Fibroblast of lung (primary cell): ENCODE measurements at regions not wholly inside any gene's neighbourhood (a gene's known extent, or its start where the extent isn't known, plus 50 kb on each side); places are given as distances from the start of the nearest gene placed in this dataset.

ENCODE experiments used
- DNase-seq, 2 donors: peaks; one replicate each; pipeline versions ENCODE4 v3.0.0 to v3.0.0-alpha.2; 2010; ENCODE audit warnings: low read depth in 2 of 2
- H2AFZ ChIP-seq: 2 replicates; pipeline ENCODE4 v1.5.1; 2012; ENCODE audit warnings: low read length, control low read depth, inconsistent platforms
- H3K27ac ChIP-seq: 2 replicates; pipeline ENCODE4 v1.5.1; 2011; ENCODE audit warnings: low read length, control low read depth; ENCODE audit not compliant: insufficient read depth
- H3K27me3 ChIP-seq: 2 replicates; pipeline ENCODE4 v1.5.1; 2011; ENCODE audit warnings: mild to moderate bottlenecking, low read length; ENCODE audit not compliant: control insufficient read depth, insufficient read depth
- H3K36me3 ChIP-seq: 2 replicates; pipeline ENCODE4 v1.5.1; 2011; ENCODE audit warnings: low read length; ENCODE audit not compliant: control insufficient read depth, insufficient read depth
- H3K4me1 ChIP-seq: 2 replicates; pipeline ENCODE4 v1.5.1; 2011; ENCODE audit warnings: low read length; ENCODE audit not compliant: control insufficient read depth, insufficient read depth; ENCODE audit errors: extremely low read depth
- H3K4me2 ChIP-seq: 2 replicates; pipeline ENCODE4 v1.5.1; 2011; ENCODE audit warnings: low read length, control low read depth; ENCODE audit not compliant: insufficient read depth; ENCODE audit errors: extremely low read depth
- H3K4me3 ChIP-seq, 4 experiments: fragments of 200-600 bp in 1 of 4; sonication (generic) in 1 of 4; replicated peaks in 1 of 4; 2 replicates each; pipeline ENCODE4 v1.5.1; 2011 to 2016; ENCODE audit warnings: low read length in 4 of 4, low read depth in 3 of 4, mild to moderate bottlenecking in 3 of 4, control low read depth in 2 of 4, inconsistent platforms in 1 of 4, mixed read lengths in 1 of 4; ENCODE audit not compliant: insufficient read depth in 1 of 4; ENCODE audit errors: control extremely low read depth in 1 of 4
- H3K79me2 ChIP-seq: 2 replicates; pipeline ENCODE4 v1.5.1; 2012; ENCODE audit warnings: mild to moderate bottlenecking, low read length, inconsistent platforms; ENCODE audit not compliant: control insufficient read depth, insufficient read depth
- H3K9ac ChIP-seq: 2 replicates; pipeline ENCODE4 v1.5.1; 2011; ENCODE audit warnings: mild to moderate bottlenecking, low read length, control low read depth; ENCODE audit not compliant: insufficient read depth
- H3K9me3 ChIP-seq: 2 replicates; pipeline ENCODE4 v1.5.1; 2012; ENCODE audit warnings: low read depth, low read length; ENCODE audit not compliant: control insufficient read depth, insufficient read depth
- H4K20me1 ChIP-seq: 2 replicates; pipeline ENCODE4 v1.5.1; 2011; ENCODE audit warnings: low read length; ENCODE audit not compliant: control insufficient read depth, insufficient read depth; ENCODE audit errors: extremely low read depth
- CTCF ChIP-seq, 2 donors: IDR thresholded peaks in 1 of 2; conservative IDR thresholded peaks in 1 of 2; 1 replicate in 1 of 2; 2 replicates in 1 of 2; pipeline ENCODE4 v1.5.1; 2011 to 2012; ENCODE audit warnings: low read length in 2 of 2, control low read depth in 1 of 2, inconsistent platforms in 1 of 2, low read depth in 1 of 2, mild to moderate bottlenecking in 1 of 2
- EZH2 ChIP-seq: IDR thresholded peaks from 2 replicates; pipeline ENCODE4 v1.5.1; 2012; ENCODE audit warnings: low read length, control low read depth, mild to moderate bottlenecking; ENCODE audit errors: missing control alignments

GRCh38 chr14:101020834-101021370 is 117.4 kb upstream of the RTL1 start:
- Histone ChIP-seq H3K9me3 (no peaks in the 10 kb centered on the region), H3K4me2 (no peak overlapping the region), H3K9ac (no peak overlapping the region), H3K4me1 (no peaks in the 10 kb centered on the region), H3K27ac (no peak overlapping the region), H3K4me3 (no peak overlapping the region), H4K20me1 (no peaks in the 10 kb centered on the region), H3K27me3 (no peaks in the 10 kb centered on the region), H3K36me3 (peaks cover 21% of the 10 kb centered on the region), H2AFZ (no peak overlapping the region), H3K79me2 (no peaks in the 10 kb centered on the region)
- DNase-seq: no peak
- TF ChIP-seq EZH2 (no peak), CTCF (conservative IDR thresholded peaks at IDR 0.05 in 1 of 2, IDR thresholded peaks at IDR 0.05 in 1 of 2; ENCODE audit: low read depth in 1 of 2, low read length in 2 of 2) (no peak)

- no peaks in the 10 kb centered on the region for H3K4me1 ChIP-seq
- no peak overlapping the region for H3K4me3 ChIP-seq
- DNase-seq: no peak
- no peak overlapping the region for H2AFZ ChIP-seq
- H3K27me3 ChIP-seq: no peaks in the 10 kb centered on the region
- H3K36me3 ChIP-seq: peaks cover 21% of the 10 kb centered on the region
- H3K27ac ChIP-seq: no peak overlapping the region
- H3K9ac ChIP-seq: no peak overlapping the region
- no peak for TF ChIP-seq EZH2
- no peak for TF ChIP-seq CTCF (conservative IDR thresholded peaks at IDR 0.05 in 1 of 2, IDR thresholded peaks at IDR 0.05 in 1 of 2; ENCODE audit: low read depth in 1 of 2, low read length in 2 of 2)
- no peak overlapping the region for H3K4me2 ChIP-seq
- no peaks in the 10 kb centered on the region for H4K20me1 ChIP-seq
- H3K9me3 ChIP-seq: no peaks in the 10 kb centered on the region
- H3K79me2 ChIP-seq: no peaks in the 10 kb centered on the region
These were observed 118.6 kb upstream of the RTL1 start for GRCh38 chr14:101022121-101022520.

GRCh38 chr14:101022916-101023435 is 119.5 kb upstream of the RTL1 start:
- Histone ChIP-seq H3K27me3 (no peaks in the 10 kb centered on the region), H2AFZ (no peak overlapping the region), H3K79me2 (no peaks in the 10 kb centered on the region), H4K20me1 (no peaks in the 10 kb centered on the region), H3K4me3 (no peak overlapping the region), H3K36me3 (peaks cover 23% of the 10 kb centered on the region), H3K27ac (no peak overlapping the region), H3K9ac (no peak overlapping the region), H3K4me1 (no peaks in the 10 kb centered on the region), H3K9me3 (no peaks in the 10 kb centered on the region), H3K4me2 (no peak overlapping the region)
- TF ChIP-seq CTCF (conservative IDR thresholded peaks at IDR 0.05 in 1 of 2, IDR thresholded peaks at IDR 0.05 in 1 of 2; ENCODE audit: low read depth in 1 of 2, low read length in 2 of 2) (no peak), EZH2 (no peak)
- no peak for DNase-seq
